ENCODE measurements at regions not wholly inside any gene's neighbourhood (a gene's known extent, or its start where the extent isn't known, plus 50 kb on each side); places are given as distances from the start of the nearest gene placed in this dataset.

GRCh38 chr7:51970961-51971665 is 654.5 kb upstream of the COBL start:
- TF ChIP-seq CTCF (IDR thresholded peaks at IDR 0.05; ENCODE audit: insufficient read depth, low read length, poor library complexity, severe bottlenecking) (no peak), EZH2phosphoT487 (conservative IDR thresholded peaks at IDR 0.05; ENCODE audit: low read length) (no peak)
